GM12878 (cell line): ENCODE measurements at regions not wholly inside any gene's neighbourhood (a gene's known extent, or its start where the extent isn't known, plus 50 kb on each side); places are given as distances from the start of the nearest gene placed in this dataset.

Source experiments
- ATAC-seq: fragments of 200-7000 bp; cut with Tn5 transposase; 3 replicates; pipeline ENCODE4 v1.9.1; 2020; ENCODE audit warnings: mild to moderate bottlenecking, moderate library complexity
- BruUV-seq: library from RNA; stranded (reverse); fragments of 400-500 nt; replicated peaks from 2 replicates; lab custom pipeline; 2021; lab: Mats Ljungman, UMichigan
- CTCF ChIA-PET: fragments of 300-600 bp; sonication (Branson Sonifier 250); formaldehyde crosslinking; extraction: SDS; loops from one replicate; lab custom pipeline; 2021; ENCODE audit warnings: inconsistent platforms; lab: Yijun Ruan, JAX
- POLR2A ChIA-PET: fragments of 350-600 bp; formaldehyde crosslinking; extraction: SDS; loops from one replicate; lab custom pipeline; 2021; ENCODE audit warnings: inconsistent platforms; lab: Charles Lee
- RAD21 ChIA-PET: fragments of 300-600 bp; sonication (Branson Sonifier 250); formaldehyde crosslinking; loops from one replicate; lab custom pipeline; 2023; ENCODE audit warnings: antibody characterized with exemption; ENCODE audit not compliant: unreplicated experiment; lab: Charles Lee
- SMC1A ChIA-PET: fragments of 300-600 bp; sonication (Branson Sonifier 250); formaldehyde crosslinking; loops from one replicate; lab custom pipeline; 2023; ENCODE audit not compliant: unreplicated experiment, uncharacterized antibody; lab: Charles Lee
- DNase-seq: peaks from one replicate; pipeline ENCODE4 v3.0.0-alpha.2; 2011; ENCODE audit warnings: low read depth, low spot score
- FAIRE-seq: peaks from 3 replicates; lab custom pipeline; 2011; peaks lifted over from hg19 to GRCh38; lab: Jason Lieb, UNC
- H2AFZ ChIP-seq: 2 replicates; pipeline ENCODE4 v1.6.0; 2011; ENCODE audit warnings: low read depth, low read length, control low read depth; ENCODE audit not compliant: control insufficient read depth
- H3K27ac ChIP-seq: 2 replicates; pipeline ENCODE4 v1.5.1; 2011; ENCODE audit warnings: control low read depth; ENCODE audit not compliant: control insufficient read depth, insufficient read depth
- H3K27me3 ChIP-seq, 2 experiments: replicated peaks in 1 of 2; 2 replicates each; pipeline versions ENCODE4 v1.6.0 to v1.6.1; 2011; ENCODE audit warnings: low read length in 1 of 2; ENCODE audit not compliant: control insufficient read depth in 2 of 2, insufficient read depth in 2 of 2
- H3K36me3 ChIP-seq, 2 experiments: 2 replicates each; pipeline ENCODE4 v1.5.1; 2011; ENCODE audit warnings: low read length in 1 of 2; ENCODE audit not compliant: control insufficient read depth in 2 of 2, insufficient read depth in 2 of 2
- H3K4me1 ChIP-seq: 2 replicates; pipeline ENCODE4 v1.6.1; 2011; ENCODE audit warnings: mild to moderate bottlenecking, low read length, moderate library complexity, mixed read lengths; ENCODE audit not compliant: control insufficient read depth, insufficient read depth
- H3K4me2 ChIP-seq: 2 replicates; pipeline ENCODE4 v1.6.0; 2011; ENCODE audit warnings: control low read depth; ENCODE audit not compliant: control insufficient read depth, insufficient read depth
- H3K4me3 ChIP-seq: fragments of 200-600 bp; sonication (generic); 2 replicates; pipeline ENCODE4 v1.5.1; 2016
- H3K79me2 ChIP-seq: 2 replicates; pipeline ENCODE4 v1.6.0; 2011; ENCODE audit warnings: low read length; ENCODE audit not compliant: control insufficient read depth, insufficient read depth
- H3K9ac ChIP-seq: 2 replicates; pipeline ENCODE4 v1.8.0; 2011; ENCODE audit warnings: low read length, control low read depth, mixed read lengths; ENCODE audit not compliant: control insufficient read depth, insufficient read depth
- H3K9me3 ChIP-seq: replicated peaks from 3 replicates; pipeline ENCODE4 v1.5.1; 2011; ENCODE audit warnings: mild to moderate bottlenecking, low read length; ENCODE audit not compliant: control insufficient read depth, insufficient read depth
- H4K20me1 ChIP-seq: 2 replicates; pipeline ENCODE4 v1.6.0; 2011; ENCODE audit not compliant: control insufficient read depth, insufficient read depth
- BCL11A ChIP-seq: IDR thresholded peaks from 2 replicates; pipeline ENCODE4 v1.6.1; 2011; ENCODE audit warnings: low read depth, low read length
- CREB1 ChIP-seq: IDR thresholded peaks from 2 replicates; pipeline ENCODE4 v1.6.1; 2012; ENCODE audit warnings: low read depth, mild to moderate bottlenecking, inconsistent platforms
- IKZF2 ChIP-seq, 2 experiments: fragments of 450-650 bp; IDR thresholded peaks; 2 replicates each; pipeline ENCODE4 v1.6.1; 2017; ENCODE audit warnings: mild to moderate bottlenecking in 2 of 2, moderate library complexity in 2 of 2
- POLR2AphosphoS5 ChIP-seq: IDR thresholded peaks from 2 replicates; pipeline ENCODE4 v1.6.1; 2011; ENCODE audit warnings: mild to moderate bottlenecking, low read length, inconsistent platforms
- SMAD1 ChIP-seq: fragments of 450-650 bp; IDR thresholded peaks from 2 replicates; pipeline ENCODE4 v1.6.1; 2018; ENCODE audit warnings: mild to moderate bottlenecking, low read depth; ENCODE audit not compliant: partially characterized antibody
- SREBF2 ChIP-seq: IDR thresholded peaks from 2 replicates; pipeline ENCODE4 v1.6.1; 2012; ENCODE audit warnings: mild to moderate bottlenecking, low read length
- TCF12 ChIP-seq: IDR thresholded peaks from 2 replicates; pipeline ENCODE4 v1.6.1; 2011; ENCODE audit warnings: low read depth, mild to moderate bottlenecking, low read length
- WGBS: methylation state at CpG from one replicate; pipeline ENCODE4 v1.1.6; 2016; ENCODE audit warnings: low lambda C conversion rate; ENCODE audit not compliant: insufficient replicate concordance, insufficient coverage; ENCODE audit errors: missing lambda C conversion rate; 5-methylcytosine and 5-hydroxymethylcytosine counted together
- in situ Hi-C: fragments of 300-500 bp; cut with MboI; formaldehyde crosslinking; loops from 9 replicates; pipeline ENCODE4 v1.14.3; 2018; ENCODE audit warnings: mixed read lengths
- intact Hi-C: fragments of 100-400 bp; cut with micrococcal nuclease; formaldehyde crosslinking; loops from one replicate; pipeline ENCODE4 v1.14.2; 2022; ENCODE audit not compliant: unreplicated experiment

DNA sequence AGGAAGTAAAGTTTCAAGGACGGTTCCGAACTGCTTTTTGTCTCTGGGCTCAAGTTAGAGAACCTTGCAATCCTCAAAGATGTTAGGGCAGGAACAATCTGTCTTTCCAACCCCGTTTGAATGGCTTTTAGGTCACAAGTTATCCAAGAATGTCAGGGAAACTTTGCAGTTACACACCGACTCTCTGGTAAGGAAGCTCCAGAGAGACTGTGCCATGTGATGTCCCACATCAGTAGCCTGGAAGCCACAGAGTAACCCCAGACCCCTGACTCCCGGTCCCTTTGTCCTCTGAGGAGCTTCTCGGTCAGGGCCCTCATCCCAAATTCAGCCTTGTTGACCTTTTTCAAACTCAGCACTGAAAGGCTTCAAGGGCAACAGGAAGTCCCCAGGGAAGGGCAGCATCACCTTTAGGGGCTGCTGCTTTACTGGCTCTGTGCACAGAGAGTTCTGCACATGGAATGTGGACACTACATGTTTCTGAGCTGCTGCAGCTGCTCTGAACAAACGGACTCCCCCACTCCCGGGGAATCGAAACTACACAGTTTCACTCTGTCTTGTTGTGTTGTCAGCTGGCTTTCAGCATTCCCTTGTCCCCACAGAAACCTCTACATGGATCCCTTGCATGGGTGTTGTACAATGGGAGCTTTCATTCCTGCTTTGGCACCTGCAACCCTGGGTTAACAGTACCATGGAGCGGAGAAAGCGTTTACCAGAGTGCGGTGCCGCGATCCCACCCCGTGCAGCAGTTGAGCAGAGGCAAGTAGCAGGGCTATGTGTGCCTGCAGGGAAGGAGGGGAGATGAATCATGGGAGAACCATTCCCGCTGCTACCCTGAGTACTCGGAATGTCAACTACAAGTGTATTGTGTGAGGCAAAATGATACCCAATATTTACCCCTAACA is 408.2 kb upstream of the THBS1 start:
- Histone ChIP-seq H3K4me1 (peaks cover 10% of the 10 kb centered on the region), H3K36me3 (no peaks in the 10 kb centered on the region), H3K9me3 (no peaks in the 10 kb centered on the region), H3K79me2 (no peaks in the 10 kb centered on the region), H3K4me3 (no peak overlapping the region), H3K27ac (no peak overlapping the region), H3K9ac (no peak overlapping the region), H3K27me3 (no peaks in the 10 kb centered on the region), H4K20me1 (no peaks in the 10 kb centered on the region), H2AFZ (peak overlapping the region; percentile 23; the same call in 1 of the 2 replicates), H3K4me2 (peak overlapping the region; percentile 9; the same call in 1 of the 2 replicates)
- peak; percentile 80 for ATAC-seq
- in situ Hi-C loops = no loop called here
- no peak for DNase-seq
- 0 out of 2 replicates have a peak, but pooled peaks have one; percentile 21 for TF ChIP-seq TCF12
- no peak for TF ChIP-seq SMAD1
- TF ChIP-seq BCL11A = no peak
- peak in 1 of 2 experiments; percentile 11; a peak in 2 of 4 replicates for TF ChIP-seq IKZF2 (IDR thresholded peaks at IDR 0.05)
- TF ChIP-seq CREB1 = no peak
- no TSS peak for BruUV-seq
- no peak for FAIRE-seq
- intact Hi-C loops = loop anchor here (2.0 to 10.0 kb wide), 3 partner anchors 58 to 584 kb away; partner anchors contain the start of gene THBS1
- WGBS = 34% methylated on average over 17 of the region's 17 CpGs
- SMC1A ChIA-PET = interaction anchor here (0.6 to 1.7 kb wide), 5 partner anchors 71 to 585 kb away, joined by 3 to 8 read pairs (median 3); partner anchors contain the start of gene THBS1
- POLR2A ChIA-PET = no interaction called here
- CTCF ChIA-PET = interaction anchor here (1.5 to 1.7 kb wide), 3 partner anchors 21 to 584 kb away, joined by 5 to 10 read pairs (median 5); no protein-coding TSS in a partner anchor
- RAD21 ChIA-PET = interaction anchor here (1.2 to 1.7 kb wide), 2 partner anchors 408 to 410 kb away, joined by 3 to 13 read pairs; partner anchors contain the start of gene THBS1

DNA sequence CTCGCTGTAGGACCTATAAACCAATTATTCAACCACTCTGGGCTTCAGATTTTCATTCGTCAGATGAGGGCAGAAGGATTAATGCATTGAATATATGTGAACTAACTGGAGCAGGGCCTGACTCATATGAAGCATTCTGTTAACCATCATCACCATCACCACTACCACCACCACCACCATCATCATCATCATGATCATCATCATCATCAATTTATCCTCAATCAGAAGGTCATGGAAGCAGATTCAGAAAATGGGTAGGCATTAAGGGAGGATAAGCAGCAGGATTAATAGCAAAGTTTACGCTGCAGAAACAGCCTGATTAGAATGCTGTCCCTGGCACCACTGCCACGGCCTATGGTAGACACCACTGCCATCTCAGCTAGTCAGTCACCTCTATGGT is 407.5 kb upstream of the THBS1 start:
- POLR2A ChIA-PET = no interaction called here
- TF ChIP-seq POLR2AphosphoS5 (no peak), SREBF2 (no peak)
- Histone ChIP-seq H2AFZ (no peak overlapping the region), H3K27ac (no peak overlapping the region), H3K4me3 (no peak overlapping the region), H3K4me2 (no peak overlapping the region), H3K36me3 (no peaks in the 10 kb centered on the region), H3K27me3 (no peaks in the 10 kb centered on the region), H3K79me2 (no peaks in the 10 kb centered on the region), H3K4me1 (peaks cover 10% of the 10 kb centered on the region), H4K20me1 (no peaks in the 10 kb centered on the region), H3K9me3 (no peaks in the 10 kb centered on the region), H3K9ac (no peak overlapping the region)
- DNase-seq (no peak), ATAC-seq (no peak), FAIRE-seq (no peak)
- WGBS = 22% methylated on average over 4 of the region's 4 CpGs
- intact Hi-C loops (loop anchor here (2.0 to 10.0 kb wide), 3 partner anchors 59 to 583 kb away; partner anchors contain the start of gene THBS1), in situ Hi-C loops (no loop called here)
- RAD21 ChIA-PET = no interaction called here
- CTCF ChIA-PET = no interaction called here
- SMC1A ChIA-PET = no interaction called here
- BruUV-seq = no TSS peak
